HCT116 (cell line): ENCODE measurements at regions not wholly inside any gene's neighbourhood (a gene's known extent, or its start where the extent isn't known, plus 50 kb on each side); places are given as distances from the start of the nearest gene placed in this dataset.

Experiments used
- ATAC-seq: fragments of 200-7000 bp; cut with Tn5 transposase; 2 replicates; pipeline ENCODE4 v1.9.1; 2020; ENCODE audit warnings: mild to moderate bottlenecking, moderate library complexity
- BruUV-seq: library from RNA; stranded (reverse); fragments of 400-500 nt; replicated peaks from 2 replicates; lab custom pipeline; 2021; lab: Mats Ljungman, UMichigan
- CTCF ChIA-PET: fragments of 300-600 bp; sonication (Branson Sonifier 250); formaldehyde crosslinking; loops from one replicate; lab custom pipeline; 2021; ENCODE audit warnings: antibody characterized with exemption; lab: Charles Lee
- POLR2A ChIA-PET: fragments of 300-600, 350-600 bp; sonication (Branson Sonifier 250); formaldehyde crosslinking; loops from one replicate; lab custom pipeline; 2021; ENCODE audit warnings: antibody characterized with exemption; lab: Charles Lee
- RAD21 ChIA-PET, 2 experiments: fragments of 300-600 bp; sonication (Branson Sonifier 250); formaldehyde crosslinking; loops; one replicate each; lab custom pipeline; 2023; ENCODE audit warnings: low total read pairs in 2 of 2; ENCODE audit not compliant: uncharacterized antibody in 2 of 2, unreplicated experiment in 2 of 2, low non-redundant PET in 1 of 2; lab: Charles Lee
- DNase-seq: peaks from one replicate; pipeline ENCODE4 v3.0.0-alpha.2; 2010; ENCODE audit warnings: low read depth, low spot score
- H2AFZ ChIP-seq: fragments of 200-600 bp; shearing (Covaris generic), sonication (generic); 2 replicates; pipeline ENCODE4 v1.6.1; 2017; ENCODE audit warnings: low read depth, mixed run types, mixed read lengths, antibody characterized with exemption, low read length; ENCODE audit not compliant: poor library complexity, severe bottlenecking
- H3K27ac ChIP-seq: 2 replicates; pipeline ENCODE4 v1.5.1; 2012; ENCODE audit warnings: low read depth, low read length
- H3K27me3 ChIP-seq: fragments of 200-600 bp; sonication (generic); 2 replicates; pipeline ENCODE4 v1.6.1; 2016; ENCODE audit warnings: mixed run types, low read length, mixed read lengths; ENCODE audit not compliant: insufficient read depth
- H3K36me3 ChIP-seq, 2 experiments: fragments of 200-500 bp in 1 of 2; fragments of 200-600 bp in 1 of 2; sonication (Bioruptor generic) in 1 of 2; sonication (generic) in 1 of 2; 2 replicates each; pipeline versions ENCODE4 v1.5.1 to v1.6.1; 2014 to 2016; ENCODE audit warnings: low read length in 2 of 2, inconsistent platforms in 1 of 2, mixed read lengths in 1 of 2, mixed run types in 1 of 2; ENCODE audit not compliant: insufficient read depth in 2 of 2, control insufficient read depth in 1 of 2
- H3K4me1 ChIP-seq, 2 experiments: fragments of 200-600 bp in 1 of 2; sonication (generic) in 1 of 2; 2 replicates each; pipeline versions ENCODE4 v1.5.1 to v1.6.1; 2012 to 2017; ENCODE audit warnings: low read length in 2 of 2, inconsistent platforms in 1 of 2, mild to moderate bottlenecking in 1 of 2, mixed read lengths in 1 of 2, mixed run types in 1 of 2, moderate library complexity in 1 of 2; ENCODE audit not compliant: insufficient read depth in 2 of 2, control insufficient read depth in 1 of 2
- H3K4me2 ChIP-seq: fragments of 200-600 bp; sonication (generic); 2 replicates; pipeline ENCODE4 v1.6.1; 2017; ENCODE audit warnings: mixed run types, low read length, mixed read lengths
- H3K4me3 ChIP-seq, 2 experiments: fragments of 200-600 bp in 1 of 2; sonication (generic) in 1 of 2; replicated peaks in 1 of 2; 2 replicates each; pipeline ENCODE4 v1.5.1; 2011 to 2016; ENCODE audit warnings: low read length in 2 of 2, control low read depth in 1 of 2, low read depth in 1 of 2, mild to moderate bottlenecking in 1 of 2, mixed read lengths in 1 of 2, mixed run types in 1 of 2
- H3K79me2 ChIP-seq: fragments of 200-600 bp; sonication (generic); 2 replicates; pipeline ENCODE4 v1.6.1; 2017; ENCODE audit warnings: mild to moderate bottlenecking, mixed run types, low read length, moderate library complexity, mixed read lengths; ENCODE audit not compliant: insufficient read depth
- H3K9ac ChIP-seq: fragments of 200-600 bp; sonication (generic); 2 replicates; pipeline ENCODE4 v1.6.1; 2016; ENCODE audit warnings: low read length, mixed read lengths
- H3K9me2 ChIP-seq: fragments of 200-600 bp; sonication (generic), shearing (Covaris generic); 2 replicates; pipeline ENCODE4 v1.6.1; 2017; ENCODE audit warnings: mixed run types, mild to moderate bottlenecking, moderate library complexity; ENCODE audit not compliant: insufficient read depth
- H3K9me3 ChIP-seq, 2 experiments: fragments of 200-500 bp in 1 of 2; fragments of 200-600 bp in 1 of 2; sonication (Bioruptor generic) in 1 of 2; sonication (generic) in 1 of 2; 2 replicates each; pipeline ENCODE4 v1.6.1; 2014 to 2017; ENCODE audit warnings: low read length in 2 of 2, mixed read lengths in 2 of 2, inconsistent platforms in 1 of 2, low read depth in 1 of 2, mild to moderate bottlenecking in 1 of 2, mixed run types in 1 of 2, moderate library complexity in 1 of 2; ENCODE audit not compliant: control insufficient read depth in 1 of 2, insufficient read depth in 1 of 2
- H4K20me1 ChIP-seq: fragments of 200-600 bp; sonication (generic), shearing (Covaris generic); 2 replicates; pipeline ENCODE4 v1.6.1; 2017; ENCODE audit warnings: mixed run types, mild to moderate bottlenecking, moderate library complexity; ENCODE audit not compliant: insufficient read depth
- CBX3 ChIP-seq: IDR thresholded peaks from 2 replicates; pipeline ENCODE4 v1.6.1; 2012; ENCODE audit warnings: low read depth
- FOSL1 ChIP-seq: IDR thresholded peaks from 2 replicates; pipeline ENCODE4 v1.6.1; 2012; ENCODE audit warnings: low read depth
- MAX ChIP-seq: IDR thresholded peaks from 2 replicates; pipeline ENCODE4 v1.6.1; 2012
- TCF7L2 ChIP-seq: IDR thresholded peaks from 2 replicates; pipeline ENCODE4 v1.7.0; 2011; ENCODE audit warnings: borderline replicate concordance, inconsistent platforms; ENCODE audit not compliant: insufficient read depth, insufficient read length; ENCODE audit errors: extremely low read depth
- ZNF274 ChIP-seq: fragments of 200-500 bp; sonication (Bioruptor generic); IDR thresholded peaks from 2 replicates; pipeline ENCODE4 v1.6.1; 2014; ENCODE audit warnings: mild to moderate bottlenecking, low read depth, low read length, inconsistent platforms
- intact Hi-C: fragments of 100-400 bp; cut with micrococcal nuclease; formaldehyde crosslinking; loops from 2 replicates; pipeline ENCODE4 v1.10.0; 2022

GRCh38 chr7:132028144-132028920 lies 471.9 kb upstream of the PODXL start:
- no peak overlapping the region for H2AFZ ChIP-seq
- ChIA-PET POLR2A (no interaction called here), RAD21 (no interaction called here)
- DNase-seq (no peak), ATAC-seq (no peak)
- H3K9me2 ChIP-seq = no peaks in the 10 kb centered on the region
- intact Hi-C loops = no loop called here
- H3K36me3 ChIP-seq = no peaks in the 10 kb centered on the region
- H4K20me1 ChIP-seq = no peaks in the 10 kb centered on the region
- no peaks in the 10 kb centered on the region for H3K79me2 ChIP-seq
- peaks cover 11 to 18% of the 10 kb centered on the region in 2 experiments for H3K4me1 ChIP-seq
- H3K9me3 ChIP-seq = no peaks in the 10 kb centered on the region
- H3K9ac ChIP-seq = no peak overlapping the region
- peak; percentile 47 for TF ChIP-seq FOSL1
- no peak for TF ChIP-seq CBX3
- TF ChIP-seq, all 23 proteins: peak for 1
- H3K4me2 ChIP-seq = no peak overlapping the region
- CTCF ChIA-PET = no interaction called here
- no peak overlapping the region for H3K27ac ChIP-seq
- H3K27me3 ChIP-seq = peaks cover 25% of the 10 kb centered on the region; the same call in 1 of the 2 replicates
- no TSS peak for BruUV-seq
- no peak overlapping the region for H3K4me3 ChIP-seq

- Histone ChIP-seq H3K79me2 (no peaks in the 10 kb centered on the region), H3K9me3 (no peaks in the 10 kb centered on the region), H3K4me2 (no peak overlapping the region), H3K9me2 (no peaks in the 10 kb centered on the region), H4K20me1 (no peaks in the 10 kb centered on the region), H3K27ac (no peak overlapping the region), H3K27me3 (peaks cover 28% of the 10 kb centered on the region; the same call in 1 of the 2 replicates), H3K4me3 (no peak overlapping the region), H2AFZ (no peak overlapping the region), H3K9ac (no peak overlapping the region), H3K4me1 (peaks cover 0 to 4% of the 10 kb centered on the region in 2 experiments; a peak in 1 of 4 replicates), H3K36me3 (no peaks in the 10 kb centered on the region)
- ChIA-PET CTCF (no interaction called here), RAD21 (no interaction called here), POLR2A (no interaction called here)
- TF ChIP-seq ZNF274 (no peak), MAX (no peak), TCF7L2 (no peak), FOSL1 (no peak)
- BruUV-seq = no TSS peak
- DNase-seq (no peak), ATAC-seq (no peak)
- intact Hi-C loops = no loop called here
Observed at GRCh38 chr7:132024290-132024689, 467.9 kb upstream of the PODXL start.
